ENCODE measurements at regions not wholly inside any gene's neighbourhood (a gene's known extent, or its start where the extent isn't known, plus 50 kb on each side); places are given as distances from the start of the nearest gene placed in this dataset.

DNA sequence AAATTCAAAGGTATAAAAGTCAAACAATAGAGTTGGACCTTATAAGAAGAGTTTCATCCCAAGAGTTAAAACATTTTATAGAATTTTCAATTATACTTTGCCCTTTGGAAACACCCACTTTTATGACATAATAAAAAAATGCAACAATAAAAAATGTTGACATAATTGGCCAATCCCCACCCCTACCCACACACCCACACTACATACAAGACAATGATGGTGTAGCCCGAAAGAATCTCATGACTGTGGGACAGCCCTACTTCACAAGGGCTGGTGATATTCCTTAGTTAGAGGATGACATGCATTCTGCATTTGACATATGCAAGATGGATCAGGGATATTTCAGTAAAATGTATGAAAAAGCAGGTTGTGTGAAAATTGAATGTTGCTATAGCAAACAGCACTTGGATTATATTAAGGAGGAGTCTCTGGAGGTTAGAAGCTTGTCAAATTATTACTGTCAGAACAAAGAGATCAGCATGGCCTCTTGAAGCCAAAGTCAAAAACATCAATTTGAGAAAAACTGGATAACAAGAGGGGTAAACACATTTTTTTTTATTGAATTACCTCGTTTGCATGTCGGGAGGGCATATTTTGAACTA lies 133.0 kb upstream of the SAMSN1 start:
- H4K20me1 ChIP-seq (ENCODE audit: control insufficient read depth, insufficient read depth) = no peaks in the 10 kb centered on the region
- no peaks in the 10 kb centered on the region for H3K27me3 ChIP-seq (replicated peaks in 1 of 2; ENCODE audit: control insufficient read depth in 2 of 2, insufficient read depth in 2 of 2, low read length in 1 of 2)
- RAD21 ChIA-PET (ENCODE audit: unreplicated experiment) = no interaction called here
- H3K4me2 ChIP-seq (ENCODE audit: control insufficient read depth, insufficient read depth) = no peak overlapping the region
- intact Hi-C loops (cut with micrococcal nuclease; ENCODE audit: unreplicated experiment) = no loop called here
- 96% methylated on average over 3 of the region's 3 CpGs for WGBS (ENCODE audit: insufficient coverage, insufficient replicate concordance, low lambda C conversion rate, missing lambda C conversion rate)
- no peak overlapping the region for H2AFZ ChIP-seq (ENCODE audit: control insufficient read depth, low read depth, low read length)
- no TSS peak for BruUV-seq (replicated peaks)
- no peaks in the 10 kb centered on the region for H3K79me2 ChIP-seq (ENCODE audit: control insufficient read depth, insufficient read depth, low read length)
- SMC1A ChIA-PET (ENCODE audit: uncharacterized antibody, unreplicated experiment) = interaction anchor here (5.9 kb wide), 1 partner anchor 8 kb away, joined by 33 read pairs; no protein-coding TSS in a partner anchor
- H3K4me3 ChIP-seq = no peak overlapping the region
- no peaks in the 10 kb centered on the region for H3K36me3 ChIP-seq (ENCODE audit: control insufficient read depth in 2 of 2, insufficient read depth in 2 of 2, low read length in 1 of 2)
- peaks cover 2% of the 10 kb centered on the region; the same call in 2 of the 3 replicates for H3K9me3 ChIP-seq (replicated peaks; ENCODE audit: control insufficient read depth, insufficient read depth, low read length)
- ATAC-seq (no peak), DNase-seq (ENCODE audit: low read depth, low spot score) (no peak), FAIRE-seq (no peak)
- CTCF ChIA-PET = no interaction called here
- H3K9ac ChIP-seq (ENCODE audit: control insufficient read depth, insufficient read depth, low read length) = no peak overlapping the region
- no peak overlapping the region for H3K27ac ChIP-seq (ENCODE audit: control insufficient read depth, insufficient read depth)
- peaks cover 36% of the 10 kb centered on the region for H3K4me1 ChIP-seq (ENCODE audit: control insufficient read depth, insufficient read depth, low read length)
- POLR2A ChIA-PET = no interaction called here
- in situ Hi-C loops (cut with MboI) = no loop called here
- TF ChIP-seq, protein P1, sequence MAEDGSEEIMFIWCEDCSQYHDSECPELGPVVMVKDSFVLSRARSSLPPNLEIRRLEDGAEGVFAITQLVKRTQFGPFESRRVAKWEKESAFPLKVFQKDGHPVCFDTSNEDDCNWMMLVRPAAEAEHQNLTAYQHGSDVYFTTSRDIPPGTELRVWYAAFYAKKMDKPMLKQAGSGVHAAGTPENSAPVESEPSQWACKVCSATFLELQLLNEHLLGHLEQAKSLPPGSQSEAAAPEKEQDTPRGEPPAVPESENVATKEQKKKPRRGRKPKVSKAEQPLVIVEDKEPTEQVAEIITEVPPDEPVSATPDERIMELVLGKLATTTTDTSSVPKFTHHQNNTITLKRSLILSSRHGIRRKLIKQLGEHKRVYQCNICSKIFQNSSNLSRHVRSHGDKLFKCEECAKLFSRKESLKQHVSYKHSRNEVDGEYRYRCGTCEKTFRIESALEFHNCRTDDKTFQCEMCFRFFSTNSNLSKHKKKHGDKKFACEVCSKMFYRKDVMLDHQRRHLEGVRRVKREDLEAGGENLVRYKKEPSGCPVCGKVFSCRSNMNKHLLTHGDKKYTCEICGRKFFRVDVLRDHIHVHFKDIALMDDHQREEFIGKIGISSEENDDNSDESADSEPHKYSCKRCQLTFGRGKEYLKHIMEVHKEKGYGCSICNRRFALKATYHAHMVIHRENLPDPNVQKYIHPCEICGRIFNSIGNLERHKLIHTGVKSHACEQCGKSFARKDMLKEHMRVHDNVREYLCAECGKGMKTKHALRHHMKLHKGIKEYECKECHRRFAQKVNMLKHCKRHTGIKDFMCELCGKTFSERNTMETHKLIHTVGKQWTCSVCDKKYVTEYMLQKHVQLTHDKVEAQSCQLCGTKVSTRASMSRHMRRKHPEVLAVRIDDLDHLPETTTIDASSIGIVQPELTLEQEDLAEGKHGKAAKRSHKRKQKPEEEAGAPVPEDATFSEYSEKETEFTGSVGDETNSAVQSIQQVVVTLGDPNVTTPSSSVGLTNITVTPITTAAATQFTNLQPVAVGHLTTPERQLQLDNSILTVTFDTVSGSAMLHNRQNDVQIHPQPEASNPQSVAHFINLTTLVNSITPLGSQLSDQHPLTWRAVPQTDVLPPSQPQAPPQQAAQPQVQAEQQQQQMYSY (CRISPR knock-in tag; IDR thresholded peaks at IDR 0.05) = no peak
- TF ChIP-seq, protein P2, sequence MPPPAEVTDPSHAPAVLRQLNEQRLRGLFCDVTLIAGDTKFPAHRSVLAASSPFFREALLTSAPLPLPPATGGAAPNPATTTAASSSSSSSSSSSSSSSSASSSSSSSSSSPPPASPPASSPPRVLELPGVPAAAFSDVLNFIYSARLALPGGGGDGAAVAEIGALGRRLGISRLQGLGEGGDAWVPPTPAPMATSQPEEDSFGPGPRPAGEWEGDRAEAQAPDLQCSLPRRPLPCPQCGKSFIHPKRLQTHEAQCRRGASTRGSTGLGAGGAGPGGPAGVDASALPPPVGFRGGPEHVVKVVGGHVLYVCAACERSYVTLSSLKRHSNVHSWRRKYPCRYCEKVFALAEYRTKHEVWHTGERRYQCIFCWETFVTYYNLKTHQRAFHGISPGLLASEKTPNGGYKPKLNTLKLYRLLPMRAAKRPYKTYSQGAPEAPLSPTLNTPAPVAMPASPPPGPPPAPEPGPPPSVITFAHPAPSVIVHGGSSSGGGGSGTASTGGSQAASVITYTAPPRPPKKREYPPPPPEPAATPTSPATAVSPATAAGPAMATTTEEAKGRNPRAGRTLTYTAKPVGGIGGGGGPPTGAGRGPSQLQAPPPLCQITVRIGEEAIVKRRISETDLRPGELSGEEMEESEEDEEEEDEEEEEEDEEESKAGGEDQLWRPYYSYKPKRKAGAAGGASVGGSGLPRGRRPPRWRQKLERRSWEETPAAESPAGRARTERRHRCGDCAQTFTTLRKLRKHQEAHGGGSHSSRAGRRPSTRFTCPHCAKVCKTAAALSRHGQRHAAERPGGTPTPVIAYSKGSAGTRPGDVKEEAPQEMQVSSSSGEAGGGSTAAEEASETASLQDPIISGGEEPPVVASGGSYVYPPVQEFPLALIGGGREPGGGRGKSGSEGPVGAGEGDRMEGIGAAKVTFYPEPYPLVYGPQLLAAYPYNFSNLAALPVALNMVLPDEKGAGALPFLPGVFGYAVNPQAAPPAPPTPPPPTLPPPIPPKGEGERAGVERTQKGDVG (CRISPR knock-in tag; IDR thresholded peaks at IDR 0.05) = no peak
- TF ChIP-seq ZNF217 (IDR thresholded peaks at IDR 0.05) (no peak), MYB (IDR thresholded peaks at IDR 0.05; ENCODE audit: borderline replicate concordance, low read depth, low read length) (no peak), EGR1 (IDR thresholded peaks at IDR 0.05; ENCODE audit: borderline replicate concordance in 1 of 2, low read depth in 2 of 2, low read length in 2 of 2) (no peak), NR2F1 (conservative IDR thresholded peaks at IDR 0.05) (no peak), BCL11A (IDR thresholded peaks at IDR 0.05; ENCODE audit: low read depth, low read length) (no peak), HCFC1 (IDR thresholded peaks at IDR 0.05; ENCODE audit: low read length) (no peak), IRF4 (IDR thresholded peaks at IDR 0.05; ENCODE audit: low read depth, low read length) (no peak), EZH2 (IDR thresholded peaks at IDR 0.05; ENCODE audit: borderline replicate concordance, control insufficient read depth, low read depth, low read length) (no peak), CREB1 (IDR thresholded peaks at IDR 0.05; ENCODE audit: low read depth) (no peak), HDAC2 (IDR thresholded peaks at IDR 0.05) (no peak)
- TF ChIP-seq, protein P3, sequence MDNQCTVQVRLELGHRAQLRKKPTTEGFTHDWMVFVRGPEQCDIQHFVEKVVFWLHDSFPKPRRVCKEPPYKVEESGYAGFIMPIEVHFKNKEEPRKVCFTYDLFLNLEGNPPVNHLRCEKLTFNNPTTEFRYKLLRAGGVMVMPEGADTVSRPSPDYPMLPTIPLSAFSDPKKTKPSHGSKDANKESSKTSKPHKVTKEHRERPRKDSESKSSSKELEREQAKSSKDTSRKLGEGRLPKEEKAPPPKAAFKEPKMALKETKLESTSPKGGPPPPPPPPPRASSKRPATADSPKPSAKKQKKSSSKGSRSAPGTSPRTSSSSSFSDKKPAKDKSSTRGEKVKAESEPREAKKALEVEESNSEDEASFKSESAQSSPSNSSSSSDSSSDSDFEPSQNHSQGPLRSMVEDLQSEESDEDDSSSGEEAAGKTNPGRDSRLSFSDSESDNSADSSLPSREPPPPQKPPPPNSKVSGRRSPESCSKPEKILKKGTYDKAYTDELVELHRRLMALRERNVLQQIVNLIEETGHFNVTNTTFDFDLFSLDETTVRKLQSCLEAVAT (IDR thresholded peaks at IDR 0.05) = no peak
- TF ChIP-seq, protein P4, sequence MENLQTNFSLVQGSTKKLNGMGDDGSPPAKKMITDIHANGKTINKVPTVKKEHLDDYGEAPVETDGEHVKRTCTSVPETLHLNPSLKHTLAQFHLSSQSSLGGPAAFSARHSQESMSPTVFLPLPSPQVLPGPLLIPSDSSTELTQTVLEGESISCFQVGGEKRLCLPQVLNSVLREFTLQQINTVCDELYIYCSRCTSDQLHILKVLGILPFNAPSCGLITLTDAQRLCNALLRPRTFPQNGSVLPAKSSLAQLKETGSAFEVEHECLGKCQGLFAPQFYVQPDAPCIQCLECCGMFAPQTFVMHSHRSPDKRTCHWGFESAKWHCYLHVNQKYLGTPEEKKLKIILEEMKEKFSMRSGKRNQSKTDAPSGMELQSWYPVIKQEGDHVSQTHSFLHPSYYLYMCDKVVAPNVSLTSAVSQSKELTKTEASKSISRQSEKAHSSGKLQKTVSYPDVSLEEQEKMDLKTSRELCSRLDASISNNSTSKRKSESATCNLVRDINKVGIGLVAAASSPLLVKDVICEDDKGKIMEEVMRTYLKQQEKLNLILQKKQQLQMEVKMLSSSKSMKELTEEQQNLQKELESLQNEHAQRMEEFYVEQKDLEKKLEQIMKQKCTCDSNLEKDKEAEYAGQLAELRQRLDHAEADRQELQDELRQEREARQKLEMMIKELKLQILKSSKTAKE (IDR thresholded peaks at IDR 0.05; ENCODE audit: low read depth, poor library complexity, severe bottlenecking) = no peak
